Fibroblast of lung (primary cell): ENCODE measurements at regions not wholly inside any gene's neighbourhood (a gene's known extent, or its start where the extent isn't known, plus 50 kb on each side); places are given as distances from the start of the nearest gene placed in this dataset.

Experiments used
- DNase-seq, 2 donors: peaks; one replicate each; pipeline versions ENCODE4 v3.0.0 to v3.0.0-alpha.2; 2010; ENCODE audit warnings: low read depth in 2 of 2
- H2AFZ ChIP-seq: 2 replicates; pipeline ENCODE4 v1.5.1; 2012; ENCODE audit warnings: low read length, control low read depth, inconsistent platforms
- H3K27ac ChIP-seq: 2 replicates; pipeline ENCODE4 v1.5.1; 2011; ENCODE audit warnings: low read length, control low read depth; ENCODE audit not compliant: insufficient read depth
- H3K27me3 ChIP-seq: 2 replicates; pipeline ENCODE4 v1.5.1; 2011; ENCODE audit warnings: mild to moderate bottlenecking, low read length; ENCODE audit not compliant: control insufficient read depth, insufficient read depth
- H3K36me3 ChIP-seq: 2 replicates; pipeline ENCODE4 v1.5.1; 2011; ENCODE audit warnings: low read length; ENCODE audit not compliant: control insufficient read depth, insufficient read depth
- H3K4me1 ChIP-seq: 2 replicates; pipeline ENCODE4 v1.5.1; 2011; ENCODE audit warnings: low read length; ENCODE audit not compliant: control insufficient read depth, insufficient read depth; ENCODE audit errors: extremely low read depth
- H3K4me2 ChIP-seq: 2 replicates; pipeline ENCODE4 v1.5.1; 2011; ENCODE audit warnings: low read length, control low read depth; ENCODE audit not compliant: insufficient read depth; ENCODE audit errors: extremely low read depth
- H3K4me3 ChIP-seq, 4 experiments: fragments of 200-600 bp in 1 of 4; sonication (generic) in 1 of 4; replicated peaks in 1 of 4; 2 replicates each; pipeline ENCODE4 v1.5.1; 2011 to 2016; ENCODE audit warnings: low read length in 4 of 4, low read depth in 3 of 4, mild to moderate bottlenecking in 3 of 4, control low read depth in 2 of 4, inconsistent platforms in 1 of 4, mixed read lengths in 1 of 4; ENCODE audit not compliant: insufficient read depth in 1 of 4; ENCODE audit errors: control extremely low read depth in 1 of 4
- H3K79me2 ChIP-seq: 2 replicates; pipeline ENCODE4 v1.5.1; 2012; ENCODE audit warnings: mild to moderate bottlenecking, low read length, inconsistent platforms; ENCODE audit not compliant: control insufficient read depth, insufficient read depth
- H3K9ac ChIP-seq: 2 replicates; pipeline ENCODE4 v1.5.1; 2011; ENCODE audit warnings: mild to moderate bottlenecking, low read length, control low read depth; ENCODE audit not compliant: insufficient read depth
- H3K9me3 ChIP-seq: 2 replicates; pipeline ENCODE4 v1.5.1; 2012; ENCODE audit warnings: low read depth, low read length; ENCODE audit not compliant: control insufficient read depth, insufficient read depth
- H4K20me1 ChIP-seq: 2 replicates; pipeline ENCODE4 v1.5.1; 2011; ENCODE audit warnings: low read length; ENCODE audit not compliant: control insufficient read depth, insufficient read depth; ENCODE audit errors: extremely low read depth
- CTCF ChIP-seq, 2 donors: IDR thresholded peaks in 1 of 2; conservative IDR thresholded peaks in 1 of 2; 1 replicate in 1 of 2; 2 replicates in 1 of 2; pipeline ENCODE4 v1.5.1; 2011 to 2012; ENCODE audit warnings: low read length in 2 of 2, control low read depth in 1 of 2, inconsistent platforms in 1 of 2, low read depth in 1 of 2, mild to moderate bottlenecking in 1 of 2
- EZH2 ChIP-seq: IDR thresholded peaks from 2 replicates; pipeline ENCODE4 v1.5.1; 2012; ENCODE audit warnings: low read length, control low read depth, mild to moderate bottlenecking; ENCODE audit errors: missing control alignments

- Histone ChIP-seq H3K27ac (no peak overlapping the region), H3K79me2 (no peaks in the 10 kb centered on the region), H3K4me2 (no peak overlapping the region), H3K4me3 (no peak overlapping the region), H2AFZ (no peak overlapping the region), H3K4me1 (peaks cover 22% of the 10 kb centered on the region), H3K27me3 (no peaks in the 10 kb centered on the region), H3K9me3 (no peaks in the 10 kb centered on the region), H3K9ac (no peak overlapping the region), H4K20me1 (no peaks in the 10 kb centered on the region), H3K36me3 (no peaks in the 10 kb centered on the region)
- TF ChIP-seq EZH2: no peak
- TF ChIP-seq CTCF (conservative IDR thresholded peaks at IDR 0.05 in 1 of 2, IDR thresholded peaks at IDR 0.05 in 1 of 2; ENCODE audit: low read depth in 1 of 2, low read length in 2 of 2): no peak
- no peak for DNase-seq
These were observed 73.0 kb upstream of the RAI14 start for GRCh38 chr5:34583167-34583566.

GRCh38 chr5:34584165-34584564, 72.0 kb upstream of the RAI14 start:
- Histone ChIP-seq H3K9ac (no peak overlapping the region), H3K4me2 (no peak overlapping the region), H2AFZ (no peak overlapping the region), H4K20me1 (no peaks in the 10 kb centered on the region), H3K79me2 (no peaks in the 10 kb centered on the region), H3K27me3 (no peaks in the 10 kb centered on the region), H3K9me3 (no peaks in the 10 kb centered on the region), H3K36me3 (no peaks in the 10 kb centered on the region), H3K4me1 (peaks cover 27% of the 10 kb centered on the region), H3K4me3 (no peak overlapping the region), H3K27ac (no peak overlapping the region)
- TF ChIP-seq CTCF (conservative IDR thresholded peaks at IDR 0.05 in 1 of 2, IDR thresholded peaks at IDR 0.05 in 1 of 2; ENCODE audit: low read depth in 1 of 2, low read length in 2 of 2) (no peak), EZH2 (no peak)
- no peak for DNase-seq

- H3K9ac ChIP-seq: no peak overlapping the region
- TF ChIP-seq CTCF (conservative IDR thresholded peaks at IDR 0.05 in 1 of 2, IDR thresholded peaks at IDR 0.05 in 1 of 2; ENCODE audit: low read depth in 1 of 2, low read length in 2 of 2): no peak
- TF ChIP-seq EZH2: no peak
- no peaks in the 10 kb centered on the region for H3K79me2 ChIP-seq
- H3K27ac ChIP-seq: peak overlapping the region; percentile 94
- peak overlapping the region; percentile 70 for H3K4me2 ChIP-seq
- H3K4me3 ChIP-seq: no peak overlapping the region
- DNase-seq: peak in 1 of 2 donors; percentile 79
- peak overlapping the region; percentile 35 for H2AFZ ChIP-seq
- H3K36me3 ChIP-seq: no peaks in the 10 kb centered on the region
- no peaks in the 10 kb centered on the region for H3K9me3 ChIP-seq
- no peaks in the 10 kb centered on the region for H4K20me1 ChIP-seq
- H3K4me1 ChIP-seq: peaks cover 28% of the 10 kb centered on the region
- no peaks in the 10 kb centered on the region for H3K27me3 ChIP-seq
These were observed 70.5 kb upstream of the RAI14 start for GRCh38 chr5:34585601-34586104.
